Right lobe of liver (tissue), 6 donors: ENCODE measurements at regions not wholly inside any gene's neighbourhood (a gene's known extent, or its start where the extent isn't known, plus 50 kb on each side); places are given as distances from the start of the nearest gene placed in this dataset.

Experiments
- ATAC-seq, 4 donors: fragments of 200-7000 bp; cut with Tn5 transposase; one replicate each; pipeline ENCODE4 v1.9.1; 2020; ENCODE audit warnings: mild to moderate bottlenecking in 4 of 4, moderate library complexity in 4 of 4
- DNase-seq, 3 donors: peaks; one replicate each; pipeline ENCODE4 v3.0.0-alpha.2; 2020
- H3K27ac ChIP-seq, 3 donors: fragments of 200-600 bp; one replicate each; pipeline ENCODE4 v1.8.0; 2022
- H3K27me3 ChIP-seq, 2 donors: fragments of 200-600 bp; one replicate each; pipeline ENCODE4 v1.8.0; 2022
- H3K36me3 ChIP-seq, 4 donors: fragments of 200-600 bp; sonication (generic) in 1 of 4; one replicate each; pipeline versions ENCODE4 v1.5.1 to v1.8.0; 2017 to 2022; ENCODE audit warnings: control low read depth in 1 of 4
- H3K4me1 ChIP-seq, 4 donors: fragments of 200-600 bp; sonication (generic) in 1 of 4; one replicate each; pipeline versions ENCODE4 v1.5.1 to v1.8.0; 2017 to 2022; ENCODE audit warnings: control low read depth in 1 of 4
- H3K4me3 ChIP-seq, 3 donors: fragments of 200-600 bp; one replicate each; pipeline ENCODE4 v1.8.0; 2022
- H3K9me3 ChIP-seq, 4 donors: fragments of 200-600 bp; sonication (generic) in 1 of 4; one replicate each; pipeline versions ENCODE4 v1.5.1 to v1.8.0; 2017 to 2022; ENCODE audit warnings: control low read depth in 1 of 4
- CTCF ChIP-seq, 4 donors: fragments of 200-600 bp in 3 of 4; fragments of 450-650 bp in 1 of 4; IDR thresholded peaks; one replicate each; pipeline versions ENCODE4 v1.5.1 to v1.8.0; 2016 to 2022; ENCODE audit warnings: antibody characterized with exemption in 4 of 4, mild to moderate bottlenecking in 2 of 4
- POLR2A ChIP-seq: fragments of 450-650 bp; IDR thresholded peaks from one replicate; pipeline ENCODE4 v1.6.1; 2017; ENCODE audit warnings: antibody characterized with exemption, mild to moderate bottlenecking
- WGBS: methylation state at CpG from one replicate; pipeline ENCODE4 v1.1.6; 2018; ENCODE audit warnings: low coverage, low lambda C conversion rate; ENCODE audit not compliant: insufficient coverage; ENCODE audit errors: missing lambda C conversion rate; 5-methylcytosine and 5-hydroxymethylcytosine counted together
- intact Hi-C, 2 donors: fragments of 100-400 bp; cut with DNase I; formaldehyde crosslinking; loops; one replicate each; pipeline versions ENCODE4 v1.11.2 to v1.14.1; 2022
- donor health status: DM: no; HTN: yes; CAD: no.
- donor health status: DM: no; HTN: no; CAD: no.
- donor health status: DM: no; HTN: no; CAD: no.
- donor health status: DM: no; HTN: yes; CAD: no.
- donor health status: DM: no; HTN: yes; CAD: no.

GRCh38 chr4:138078253-138078652 is 163.9 kb downstream of the SLC7A11 start:
- ATAC-seq (no peak), DNase-seq (no peak)
- H3K4me3 ChIP-seq, result no peak overlapping the region
- TF ChIP-seq POLR2A (no peak), CTCF (IDR thresholded peaks at IDR 0.05) (no peak)
- H3K4me1 ChIP-seq, result no peaks in the 10 kb centered on the region
- H3K27me3 ChIP-seq, result no peaks in the 10 kb centered on the region
- no peak overlapping the region for H3K27ac ChIP-seq
- no peaks in the 10 kb centered on the region for H3K9me3 ChIP-seq
- intact Hi-C loops, result no loop called here
- no peaks in the 10 kb centered on the region for H3K36me3 ChIP-seq
- WGBS, result no CpG with 5 or more reads among the region's 2 CpGs

GRCh38 chr4:138076561-138076960 is 165.6 kb downstream of the SLC7A11 start:
- no peaks in the 10 kb centered on the region for H3K4me1 ChIP-seq
- DNase-seq, result no peak
- ATAC-seq, result no peak
- H3K27ac ChIP-seq, result no peak overlapping the region
- no peak overlapping the region for H3K4me3 ChIP-seq
- intact Hi-C loops, result no loop called here
- no peak for TF ChIP-seq POLR2A
- no peak for TF ChIP-seq CTCF (IDR thresholded peaks at IDR 0.05)
- H3K9me3 ChIP-seq, result no peaks in the 10 kb centered on the region
- no peaks in the 10 kb centered on the region for H3K27me3 ChIP-seq
- H3K36me3 ChIP-seq, result no peaks in the 10 kb centered on the region
- WGBS, result 85% methylated on average over 1 of the region's 1 CpG

GRCh38 chr4:138070816-138071215 is 171.3 kb downstream of the SLC7A11 start:
- ATAC-seq, result peak in 1 of 4 donors; percentile 44

GRCh38 chr4:138063581-138063980 is 178.6 kb downstream of the SLC7A11 start:
- H3K36me3 ChIP-seq, result no peaks in the 10 kb centered on the region
- intact Hi-C loops, result no loop called here
- ATAC-seq, result peak in 1 of 4 donors; percentile 17

More at GRCh38 chr4:138070816-138071215, 171.3 kb downstream of the SLC7A11 start:
- no peak for DNase-seq
- 51% methylated on average over 2 of the region's 2 CpGs for WGBS
- intact Hi-C loops, result no loop called here
- TF ChIP-seq POLR2A, result no peak
- TF ChIP-seq CTCF (IDR thresholded peaks at IDR 0.05), result no peak
- Histone ChIP-seq H3K4me3 (no peak overlapping the region), H3K9me3 (no peaks in the 10 kb centered on the region), H3K27me3 (no peaks in the 10 kb centered on the region), H3K36me3 (no peaks in the 10 kb centered on the region), H3K4me1 (no peaks in the 10 kb centered on the region), H3K27ac (no peak overlapping the region)

GRCh38 chr4:138062929-138063328 is 179.2 kb downstream of the SLC7A11 start:
- Histone ChIP-seq H3K36me3 (no peaks in the 10 kb centered on the region), H3K27me3 (no peaks in the 10 kb centered on the region), H3K4me1 (no peaks in the 10 kb centered on the region), H3K4me3 (no peak overlapping the region), H3K27ac (no peak overlapping the region), H3K9me3 (no peaks in the 10 kb centered on the region)
- intact Hi-C loops, result no loop called here
- 31% methylated on average over 1 of the region's 2 CpGs for WGBS
- ATAC-seq (no peak), DNase-seq (no peak)
- TF ChIP-seq CTCF (IDR thresholded peaks at IDR 0.05), result no peak
- no peak for TF ChIP-seq POLR2A

More at GRCh38 chr4:138063581-138063980, 178.6 kb downstream of the SLC7A11 start:
- no peak for TF ChIP-seq POLR2A
- no CpG with 5 or more reads among the region's 3 CpGs for WGBS
- Histone ChIP-seq H3K27me3 (no peaks in the 10 kb centered on the region), H3K4me3 (no peak overlapping the region), H3K9me3 (no peaks in the 10 kb centered on the region), H3K4me1 (no peaks in the 10 kb centered on the region), H3K27ac (no peak overlapping the region)
- DNase-seq, result no peak
